Neural cell (in vitro differentiated cells): ENCODE measurements at regions not wholly inside any gene's neighbourhood (a gene's known extent, or its start where the extent isn't known, plus 50 kb on each side); places are given as distances from the start of the nearest gene placed in this dataset.

ENCODE experiments used
- CTCF ChIP-seq: fragments of 450-650 bp; IDR thresholded peaks from 2 replicates; pipeline ENCODE4 v1.5.1; 2014; ENCODE audit warnings: antibody characterized with exemption, mild to moderate bottlenecking, moderate library complexity; ENCODE audit not compliant: poor library complexity, severe bottlenecking
- EP300 ChIP-seq: fragments of 450-650 bp; conservative IDR thresholded peaks from 2 replicates; pipeline ENCODE4 v1.6.1; 2014; ENCODE audit warnings: antibody characterized with exemption, mild to moderate bottlenecking, moderate library complexity; ENCODE audit not compliant: poor library complexity, severe bottlenecking
- EZH2 ChIP-seq: fragments of 200-600, 300-800 bp; shearing (Covaris generic), sonication (generic); IDR thresholded peaks from 2 replicates; pipeline ENCODE4 v1.6.1; 2014; ENCODE audit warnings: antibody characterized with exemption, low read length, borderline replicate concordance, mild to moderate bottlenecking; ENCODE audit not compliant: insufficient read depth, poor library complexity, severe bottlenecking

DNA sequence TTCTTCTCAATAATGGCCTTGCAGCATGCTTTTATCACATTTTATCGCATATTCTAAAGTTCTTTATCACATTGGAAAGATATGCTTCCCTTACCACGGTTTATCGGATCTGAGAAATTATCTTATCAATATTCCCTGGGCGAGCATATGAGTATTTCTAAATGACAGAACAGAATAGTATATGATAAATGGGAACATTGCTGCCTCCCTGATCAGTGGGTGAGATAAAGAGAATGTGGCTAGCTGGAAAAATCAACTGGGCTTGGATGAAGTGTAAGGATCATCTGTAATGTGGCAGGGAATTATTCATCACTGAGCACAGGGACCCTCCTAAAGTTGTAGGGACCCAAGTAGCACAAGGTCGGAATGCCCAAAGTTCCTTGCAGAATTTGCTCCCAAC is 667.4 kb upstream of the NRP1 start:
- TF ChIP-seq CTCF (no peak), EZH2 (no peak), EP300 (no peak)
